ENCODE measurements at regions not wholly inside any gene's neighbourhood (a gene's known extent, or its start where the extent isn't known, plus 50 kb on each side); places are given as distances from the start of the nearest gene placed in this dataset.
"Not testable (repeated sequence)": the region's sequence is repeated elsewhere in the genome, so short reads cannot be mapped to it uniquely, and the experiment has no call there.

GRCh38 chr5:158473016-158473635 lies 614.2 kb upstream of the CLINT1 start:
- no peak for DNase-seq

DNA sequence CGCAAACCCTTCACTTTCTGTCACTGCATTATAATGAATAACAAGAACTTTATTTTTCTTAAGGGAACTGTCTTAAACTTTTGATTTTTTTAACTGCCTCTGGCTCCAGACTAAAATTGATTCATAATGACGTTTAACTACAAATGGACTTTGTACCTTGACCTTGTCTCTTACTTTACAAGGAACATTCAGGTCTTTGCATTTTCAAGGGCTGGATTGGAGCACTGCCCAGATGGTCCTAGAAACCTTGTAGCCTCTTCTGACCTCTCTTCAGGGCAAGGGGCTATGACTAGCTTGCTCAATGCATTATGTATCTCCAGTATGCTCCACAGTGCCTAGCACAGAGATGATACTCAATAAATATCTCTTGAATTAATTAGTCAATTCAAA lies 612.6 kb upstream of the CLINT1 start:
- DNase-seq: no peak

DNA sequence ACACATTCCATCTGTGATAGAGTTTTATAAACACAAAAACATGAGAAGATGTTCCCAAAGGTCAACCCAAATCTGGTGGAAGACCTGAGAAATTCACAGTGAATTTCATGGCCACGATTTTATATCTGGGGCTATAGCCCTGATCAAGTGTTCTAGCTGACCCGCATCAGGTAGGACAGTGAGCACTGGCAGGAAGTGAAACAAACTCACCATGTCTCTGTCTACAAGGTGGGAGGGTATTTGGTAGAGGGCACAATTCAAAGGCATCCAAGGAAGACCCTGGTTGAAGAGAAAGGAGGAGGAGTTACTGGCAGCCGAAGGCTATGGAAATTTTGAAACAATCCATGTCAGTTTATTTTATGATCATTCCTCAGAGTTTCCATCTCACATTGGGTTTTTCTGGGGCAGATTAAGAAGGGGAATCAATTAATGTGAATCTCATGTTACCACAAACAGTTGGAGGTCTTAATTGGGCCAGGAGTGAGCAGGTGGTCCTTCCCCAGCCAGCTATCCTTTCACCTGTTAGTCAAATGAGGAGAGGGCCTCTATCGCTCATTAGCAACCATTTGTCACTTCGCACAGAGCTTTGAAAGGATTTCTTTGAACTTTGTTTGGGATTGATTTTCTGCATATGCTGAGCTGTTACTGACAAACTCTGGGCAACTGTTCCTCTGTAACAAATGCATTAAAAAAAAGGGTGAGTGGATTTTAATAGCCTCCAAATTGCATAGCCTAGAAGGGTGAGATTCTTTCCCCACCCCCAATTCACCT lies 612.0 kb upstream of the CLINT1 start:
- DNase-seq: no peak

GRCh38 chr5:158468444-158468843 lies 609.5 kb upstream of the CLINT1 start:
- no peak for DNase-seq

DNA sequence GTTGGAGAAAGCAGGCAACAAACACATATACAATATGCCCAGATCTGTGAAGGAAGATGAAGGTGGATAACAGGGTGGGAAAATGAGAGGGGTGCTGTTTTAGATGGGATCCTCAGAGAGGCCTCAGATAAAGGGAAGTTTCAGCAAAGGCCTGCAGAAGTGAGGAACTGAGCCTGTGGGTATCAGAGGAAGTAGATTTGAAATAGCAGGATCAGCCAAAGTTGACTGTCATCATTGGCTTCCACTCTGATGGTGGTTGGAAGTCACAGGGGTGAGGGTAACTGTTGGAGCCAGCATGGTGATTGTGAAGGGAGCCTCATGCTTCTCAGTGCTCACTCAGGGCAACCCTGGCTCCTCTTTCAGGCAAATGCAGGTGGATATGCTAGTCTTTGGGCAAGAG lies 607.2 kb upstream of the CLINT1 start:
- no peak for DNase-seq

GRCh38 chr5:158465086-158465972 lies 606.4 kb upstream of the CLINT1 start:
- DNase-seq: no peak

- DNase-seq: no peak
Observed at GRCh38 chr5:158464383-158464782, 605.4 kb upstream of the CLINT1 start.

DNA sequence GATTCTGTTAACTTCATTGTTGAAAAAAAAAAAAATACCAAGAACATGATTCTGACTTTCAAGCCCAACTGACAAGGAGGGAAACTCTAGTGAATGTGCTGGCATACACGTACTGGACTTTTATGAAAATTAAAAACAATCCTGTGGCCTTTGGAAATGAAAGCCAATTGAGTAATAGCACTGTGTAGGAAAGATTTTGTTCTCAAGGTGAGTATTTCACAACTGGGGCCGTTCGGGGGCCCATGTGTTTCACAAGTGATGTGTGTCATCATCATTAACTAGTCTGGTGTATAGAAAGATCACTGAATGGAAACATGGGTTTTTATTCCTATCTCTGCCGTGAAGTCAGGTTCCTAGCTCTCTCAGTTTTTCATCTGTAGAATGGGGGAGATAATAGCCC lies 605.0 kb upstream of the CLINT1 start:
- no peak for DNase-seq

GRCh38 chr5:158463188-158463587 lies 604.2 kb upstream of the CLINT1 start:
- no peak for DNase-seq

DNA sequence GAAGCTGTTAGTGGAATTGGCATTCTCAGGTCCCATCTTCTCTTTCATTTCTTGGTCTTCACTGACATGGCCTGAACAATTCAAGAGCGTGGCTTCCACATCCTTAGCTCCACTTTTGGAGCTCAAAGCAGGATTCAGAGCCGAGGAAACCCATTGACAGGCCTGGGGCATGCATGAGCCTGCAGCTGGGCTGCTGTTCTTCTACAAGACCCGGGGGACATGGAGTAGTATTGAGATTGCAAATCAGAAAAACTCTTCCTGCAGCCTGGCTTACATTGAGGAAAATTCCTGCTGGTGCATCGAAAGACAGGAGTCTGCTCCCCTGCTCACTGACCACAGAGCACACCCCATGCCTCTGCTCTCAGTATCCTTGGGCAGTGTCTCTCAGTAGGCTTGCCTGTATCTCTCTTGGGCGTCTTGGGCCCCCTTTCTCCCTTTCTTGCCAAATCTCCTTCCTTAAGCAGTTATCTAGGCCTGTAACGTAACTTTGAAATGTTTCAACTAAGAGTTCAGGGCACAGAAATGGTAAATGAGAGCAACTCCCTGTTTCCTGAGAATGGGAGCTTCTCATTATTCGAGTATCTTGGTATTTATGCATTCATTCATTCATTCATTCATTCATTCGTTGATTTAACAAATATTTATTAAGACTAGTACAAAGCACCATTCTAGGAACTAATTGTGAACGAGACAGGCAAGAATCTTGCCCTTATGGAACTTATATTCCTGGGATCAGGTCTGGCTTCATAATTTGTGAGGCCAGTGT lies 603.6 kb upstream of the CLINT1 start:
- DNase-seq: no peak

GRCh38 chr5:158461240-158461854 lies 602.4 kb upstream of the CLINT1 start:
- no peak for DNase-seq

GRCh38 chr5:158458086-158458485 lies 599.1 kb upstream of the CLINT1 start:
- no peak for DNase-seq

DNA sequence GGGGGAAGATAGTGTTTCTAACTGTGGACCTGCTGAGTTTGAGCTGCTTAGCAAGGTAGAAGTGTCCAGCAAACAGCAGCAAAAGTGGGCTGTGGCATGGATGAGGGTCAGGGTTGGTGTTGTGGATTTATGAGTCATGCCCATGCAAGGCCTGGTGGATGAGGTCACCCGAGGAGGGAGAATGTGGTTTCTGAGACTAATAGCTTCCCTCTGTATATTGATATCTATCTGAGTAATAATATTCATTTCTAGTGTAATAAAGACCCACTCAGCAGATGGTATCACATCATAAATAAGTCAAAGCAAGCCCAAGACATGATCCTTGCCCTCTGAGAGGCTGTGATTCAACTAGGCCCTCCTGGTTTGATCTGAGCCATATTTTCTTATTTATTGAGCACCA lies 597.8 kb upstream of the CLINT1 start:
- no peak for DNase-seq

GRCh38 chr5:158456241-158456640 lies 597.3 kb upstream of the CLINT1 start:
- no peak for DNase-seq

DNA sequence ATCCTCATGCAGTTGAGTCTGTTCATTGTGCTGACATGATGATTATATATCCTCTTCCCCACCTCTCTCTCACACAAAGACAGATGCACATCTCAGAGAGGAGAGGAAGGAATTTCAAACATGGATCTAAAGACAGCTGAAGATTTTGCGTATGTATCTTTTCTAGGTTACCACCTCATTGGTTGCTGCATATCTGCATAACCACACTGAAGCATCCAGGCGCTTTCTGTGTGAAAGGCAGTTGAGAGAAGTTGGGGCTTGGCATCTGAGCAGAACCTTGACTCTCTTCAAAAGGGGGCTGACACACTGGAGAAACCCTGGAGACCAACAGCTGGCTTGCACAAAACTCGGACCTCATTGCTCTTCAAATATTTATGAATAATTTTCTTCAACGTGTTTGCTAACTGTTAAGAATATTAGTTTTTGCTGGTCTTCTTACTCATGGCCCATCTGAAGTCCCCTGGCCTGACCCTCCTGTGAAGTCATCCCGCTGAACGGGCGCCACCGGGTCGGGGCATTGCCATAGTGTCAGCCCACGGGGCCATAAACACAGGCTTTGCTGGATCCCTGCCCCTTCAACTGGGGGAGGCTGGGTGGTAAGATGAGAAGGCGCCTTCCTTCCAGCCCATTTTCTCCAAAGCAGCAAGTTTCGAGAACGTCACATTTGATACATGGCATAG lies 593.2 kb upstream of the CLINT1 start:
- DNase-seq: no peak

DNA sequence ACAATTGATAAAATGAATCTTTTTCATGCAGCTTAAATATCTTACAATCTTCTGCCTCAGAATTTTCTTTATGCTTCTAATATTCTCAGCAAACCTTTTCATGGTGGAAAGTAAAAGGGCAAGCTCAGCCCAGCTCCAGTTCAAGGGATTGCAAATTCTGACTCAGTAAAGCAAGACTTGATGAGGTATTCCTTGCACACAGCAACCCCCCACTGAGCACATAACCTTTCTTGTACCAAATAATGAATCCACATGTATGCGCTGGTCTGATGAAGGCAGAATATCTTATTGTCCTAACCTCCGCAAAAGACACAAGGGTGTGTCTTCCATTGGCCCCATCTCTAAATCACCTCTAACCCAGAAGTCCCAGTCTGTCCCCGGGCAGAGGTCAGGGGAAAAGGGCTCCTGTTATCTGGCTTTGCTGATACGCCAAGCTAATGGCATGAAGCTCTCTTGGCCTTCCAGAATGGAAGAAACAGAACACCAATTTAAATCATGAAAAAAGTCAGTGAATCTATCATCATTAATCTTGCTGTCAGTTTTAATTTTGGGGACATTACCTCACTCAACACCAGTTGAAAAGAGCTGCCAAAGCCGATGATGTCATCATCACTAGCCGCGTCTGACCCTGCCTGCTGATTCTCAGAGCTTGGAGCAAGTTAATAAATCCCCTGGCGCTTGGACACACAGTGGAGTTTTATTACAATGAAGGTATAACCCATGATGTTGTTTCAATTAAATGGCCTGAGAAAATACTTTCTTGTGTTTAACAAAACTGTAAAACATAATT lies 592.5 kb upstream of the CLINT1 start:
- DNase-seq: no peak

DNA sequence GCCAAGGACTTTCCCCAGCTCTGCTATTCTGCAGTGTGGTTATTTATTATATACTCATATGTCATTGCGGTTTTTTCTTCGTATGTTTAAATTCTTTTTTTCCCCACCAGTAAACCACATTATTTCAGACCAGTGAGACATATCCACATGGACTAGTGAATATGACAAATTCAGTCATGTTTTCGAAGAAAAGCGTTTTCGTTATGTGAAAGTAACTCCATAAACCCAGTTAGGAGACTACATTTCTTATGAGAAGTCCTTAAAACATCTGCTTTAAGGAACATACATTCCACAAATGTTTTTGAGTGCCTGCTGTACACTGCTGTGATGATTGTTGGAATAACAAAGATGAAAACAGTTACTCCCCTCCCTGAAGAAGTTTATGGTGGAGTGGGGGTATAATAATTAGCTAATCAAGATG lies 591.8 kb upstream of the CLINT1 start:
- DNase-seq: no peak

- DNase-seq: not testable (repeated sequence)
Observed at GRCh38 chr5:158446761-158447160, 587.8 kb upstream of the CLINT1 start.

DNA sequence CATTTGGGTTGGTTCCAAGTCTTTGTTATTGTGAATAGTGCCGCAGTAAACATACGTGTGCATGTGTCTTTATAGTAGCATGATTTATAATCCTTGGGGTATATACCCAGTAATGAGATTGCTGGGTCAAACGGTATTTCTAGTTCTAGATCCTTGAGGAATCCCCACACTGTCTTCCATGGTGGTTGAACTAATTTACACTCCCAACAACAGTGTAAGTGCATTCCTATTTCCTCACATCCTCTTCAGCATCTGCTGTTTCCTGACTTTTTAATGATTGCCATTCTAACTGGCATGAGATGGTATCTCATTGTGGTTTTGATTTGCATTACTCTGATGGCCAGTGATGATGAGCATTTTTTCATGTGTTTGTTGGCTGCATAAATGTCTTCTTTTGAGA lies 580.3 kb upstream of the CLINT1 start:
- not testable (repeated sequence) for DNase-seq

DNA sequence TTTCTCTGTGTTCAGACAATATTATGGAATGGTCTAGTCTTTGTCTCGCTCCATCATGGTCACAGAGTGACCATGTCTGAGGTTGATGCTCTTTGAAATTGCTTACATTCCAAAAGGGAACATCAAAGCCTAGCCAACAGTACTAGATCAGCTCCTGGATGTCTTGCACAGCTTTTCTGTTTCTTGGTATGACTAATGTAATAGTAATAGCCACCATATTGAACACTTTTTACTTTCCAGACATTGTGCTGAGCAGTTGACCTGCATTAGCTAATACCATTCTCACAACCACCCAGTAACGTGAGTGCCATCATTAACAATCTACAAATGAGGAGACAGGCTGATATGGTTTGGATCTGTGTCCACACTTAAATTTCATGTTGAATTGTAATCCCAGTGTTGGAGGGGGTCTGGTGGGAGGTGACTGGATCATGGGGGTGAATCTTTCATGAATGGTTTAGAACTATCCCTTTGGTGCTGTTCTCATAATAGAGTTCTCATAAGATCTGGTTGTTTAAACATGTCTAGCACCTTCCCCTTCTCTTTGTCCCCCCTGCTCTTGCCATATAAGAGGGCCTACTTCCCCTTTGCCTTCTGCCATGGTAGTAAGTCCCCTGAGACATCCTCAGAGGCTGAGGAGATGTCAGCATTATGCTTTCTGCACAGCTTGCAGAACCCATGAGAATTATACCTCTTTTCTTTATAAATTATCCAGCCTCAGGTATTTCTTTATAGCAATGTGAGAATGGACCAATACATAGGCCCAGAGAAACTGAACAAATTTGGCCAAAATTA lies 577.5 kb upstream of the CLINT1 start:
- DNase-seq: no peak
